ENCODE measurements at regions not wholly inside any gene's neighbourhood (a gene's known extent, or its start where the extent isn't known, plus 50 kb on each side); places are given as distances from the start of the nearest gene placed in this dataset.

DNA sequence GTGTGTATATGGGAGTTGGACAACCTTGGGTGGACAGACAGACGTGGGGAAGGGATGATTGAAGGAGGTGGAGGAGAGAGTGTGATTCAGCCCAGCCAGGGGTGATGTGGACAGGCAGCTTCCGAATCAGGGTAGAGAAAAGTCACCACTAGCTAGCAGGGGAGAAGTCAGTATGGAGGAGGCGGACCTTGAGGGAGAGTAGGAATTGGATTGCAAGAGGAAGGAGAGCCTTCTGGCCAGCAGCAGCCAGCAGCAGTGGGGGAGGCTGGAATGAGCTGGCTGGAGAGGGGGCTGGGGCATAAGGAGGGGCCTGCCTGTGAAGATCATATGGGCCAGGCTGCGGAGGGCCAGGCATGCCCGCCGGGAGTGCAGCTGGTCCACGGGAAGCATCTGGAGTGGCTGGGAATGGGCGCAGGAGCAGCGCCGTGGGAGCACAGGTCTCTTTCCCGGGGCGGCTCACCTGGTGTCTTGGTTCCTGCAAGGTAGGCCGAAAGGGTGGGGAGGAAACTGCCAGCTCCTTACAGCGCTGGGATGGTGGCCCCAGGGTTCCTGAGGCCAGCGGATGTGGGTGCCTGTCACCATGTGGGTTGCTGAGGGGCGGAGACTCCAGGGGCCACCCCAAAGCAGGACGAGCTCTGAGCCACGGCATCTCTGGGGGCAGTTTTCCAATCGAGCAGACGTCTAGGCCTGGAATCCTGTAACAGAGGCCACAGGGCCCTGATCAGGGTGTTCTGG, 235.3 kb downstream of the SEC14L1 start:
- peaks cover 0 to 3% (median 0%) of the 10 kb centered on the region in 9 donors for H3K36me3 ChIP-seq
- 53 to 68% methylated on average over 20 of the region's 20 CpGs for WGBS, 2 donors
- H3K4me3 ChIP-seq: peak overlapping the region in 7 of 10 donors; percentile 0 to 96 (median 91)
- no peak for ATAC-seq
- H3K27ac ChIP-seq: peak overlapping the region in 8 of 10 donors; percentile 10 to 99 (median 94)
- no peaks in the 10 kb centered on the region for H3K27me3 ChIP-seq
- TF ChIP-seq, protein P1, sequence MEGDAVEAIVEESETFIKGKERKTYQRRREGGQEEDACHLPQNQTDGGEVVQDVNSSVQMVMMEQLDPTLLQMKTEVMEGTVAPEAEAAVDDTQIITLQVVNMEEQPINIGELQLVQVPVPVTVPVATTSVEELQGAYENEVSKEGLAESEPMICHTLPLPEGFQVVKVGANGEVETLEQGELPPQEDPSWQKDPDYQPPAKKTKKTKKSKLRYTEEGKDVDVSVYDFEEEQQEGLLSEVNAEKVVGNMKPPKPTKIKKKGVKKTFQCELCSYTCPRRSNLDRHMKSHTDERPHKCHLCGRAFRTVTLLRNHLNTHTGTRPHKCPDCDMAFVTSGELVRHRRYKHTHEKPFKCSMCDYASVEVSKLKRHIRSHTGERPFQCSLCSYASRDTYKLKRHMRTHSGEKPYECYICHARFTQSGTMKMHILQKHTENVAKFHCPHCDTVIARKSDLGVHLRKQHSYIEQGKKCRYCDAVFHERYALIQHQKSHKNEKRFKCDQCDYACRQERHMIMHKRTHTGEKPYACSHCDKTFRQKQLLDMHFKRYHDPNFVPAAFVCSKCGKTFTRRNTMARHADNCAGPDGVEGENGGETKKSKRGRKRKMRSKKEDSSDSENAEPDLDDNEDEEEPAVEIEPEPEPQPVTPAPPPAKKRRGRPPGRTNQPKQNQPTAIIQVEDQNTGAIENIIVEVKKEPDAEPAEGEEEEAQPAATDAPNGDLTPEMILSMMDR (IDR thresholded peaks at IDR 0.05): no peak
- DNase-seq: no peak
- intact Hi-C loops (cut with DNase I): loop anchor here in 4 of 10 donors (5.0 to 10.0 kb wide), 3 partner anchors 41 to 49 kb away; no protein-coding TSS in a partner anchor
- H3K9me3 ChIP-seq: no peaks in the 10 kb centered on the region
- peaks cover 68 to 88% (median 84%) of the 10 kb centered on the region in 9 donors for H3K4me1 ChIP-seq

DNA sequence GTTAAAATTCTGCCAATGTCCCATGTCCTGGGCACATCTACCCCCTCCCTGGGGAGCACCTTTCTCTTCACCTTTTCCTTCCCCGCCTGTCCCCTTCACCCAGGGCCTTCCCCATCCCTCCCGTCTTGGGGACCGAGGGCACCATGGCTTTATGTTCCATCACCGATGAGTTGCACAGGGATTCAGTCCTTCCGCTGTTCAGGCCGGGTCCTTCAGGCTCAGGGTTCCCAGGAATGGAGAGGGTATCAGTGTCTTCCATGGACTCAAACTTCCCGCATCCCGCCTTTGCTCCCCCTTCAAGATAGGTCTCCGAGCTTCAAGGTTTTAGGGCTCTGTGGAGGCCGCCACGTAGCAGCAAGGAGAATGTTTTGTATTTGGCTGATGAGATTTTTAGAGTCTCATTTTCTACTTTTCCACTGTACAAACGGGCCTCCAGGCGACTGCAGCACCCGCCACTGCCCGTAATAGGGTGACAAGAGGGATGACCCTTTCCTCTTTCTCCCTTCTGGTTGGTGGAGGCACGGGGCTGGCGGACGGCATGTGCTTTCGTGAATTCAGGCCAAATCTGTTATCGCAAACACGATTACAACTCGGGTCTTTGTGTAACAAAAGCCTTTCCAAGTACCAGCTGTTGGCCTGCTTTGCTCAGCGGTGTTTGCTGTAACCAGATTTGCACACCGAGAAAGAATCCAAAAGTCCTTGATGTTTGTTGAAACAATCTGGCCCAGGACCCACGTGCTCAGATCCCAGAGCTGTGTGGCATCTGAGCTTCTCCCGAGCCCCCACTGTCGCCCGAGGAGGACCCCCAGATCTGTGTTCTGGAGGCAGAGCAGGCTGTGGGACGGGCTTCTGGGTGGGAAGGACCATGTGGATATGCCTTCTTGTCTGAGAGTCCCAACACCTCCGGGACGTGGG, 236.3 kb downstream of the SEC14L1 start:
- peaks cover 0 to 3% (median 0%) of the 10 kb centered on the region in 9 donors for H3K36me3 ChIP-seq
- peak overlapping the region in 2 of 10 donors; percentile 9 to 91 for H3K4me3 ChIP-seq
- H3K9me3 ChIP-seq: no peaks in the 10 kb centered on the region
- no peak for DNase-seq
- peaks cover 65 to 88% (median 84%) of the 10 kb centered on the region in 9 donors for H3K4me1 ChIP-seq
- H3K27ac ChIP-seq: peak overlapping the region in 9 of 10 donors; percentile 10 to 99 (median 91)
- TF ChIP-seq, protein P1 (IDR thresholded peaks at IDR 0.05): no peak
- peak in 2 of 8 donors; percentile 7 to 30 for ATAC-seq
- 51 to 58% methylated on average over 30 to 31 of the region's 31 CpGs for WGBS, 2 donors
- no peaks in the 10 kb centered on the region for H3K27me3 ChIP-seq
- intact Hi-C loops (cut with DNase I): loop anchor here in 4 of 10 donors (5.0 to 10.0 kb wide), 3 partner anchors 40 to 48 kb away; no protein-coding TSS in a partner anchor

DNA sequence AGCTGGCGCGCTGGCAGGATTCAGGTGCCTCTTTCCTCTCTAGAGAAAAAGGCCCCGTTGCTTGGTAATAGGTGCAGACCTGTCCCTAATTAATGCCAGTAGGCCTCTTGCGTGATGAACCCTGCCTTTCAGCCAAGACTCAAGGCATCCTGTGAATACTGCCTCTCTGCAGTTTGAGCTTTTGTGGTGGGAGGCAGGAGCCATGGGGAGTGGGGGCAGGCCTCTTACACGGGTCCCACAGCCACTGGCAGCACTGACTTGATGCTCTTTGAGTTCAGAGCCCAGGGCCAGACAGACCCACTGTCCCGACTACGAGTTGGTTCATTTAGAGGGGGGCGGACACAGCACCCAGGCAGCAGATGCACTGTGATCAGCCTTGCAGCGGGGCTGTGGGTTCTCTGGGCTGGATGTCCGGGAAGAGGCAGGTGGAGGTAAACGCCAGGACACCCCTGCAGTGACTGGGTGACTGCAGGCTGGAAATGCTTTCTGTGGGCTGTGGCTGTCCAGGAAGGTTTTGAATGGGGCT, 237.0 kb downstream of the SEC14L1 start:
- 71% methylated on average over 11 of the region's 11 CpGs for WGBS, 2 donors
- ATAC-seq (no peak), DNase-seq (no peak)
- H3K4me1 ChIP-seq: peaks cover 69 to 88% (median 84%) of the 10 kb centered on the region in 9 donors
- peak overlapping the region in 9 of 10 donors; percentile 10 to 99 (median 91) for H3K27ac ChIP-seq
- no peaks in the 10 kb centered on the region for H3K27me3 ChIP-seq
- TF ChIP-seq, protein P1 (IDR thresholded peaks at IDR 0.05): no peak
- no peaks in the 10 kb centered on the region for H3K9me3 ChIP-seq
- peaks cover 0 to 3% (median 0%) of the 10 kb centered on the region in 9 donors for H3K36me3 ChIP-seq
- no peak overlapping the region for H3K4me3 ChIP-seq
- intact Hi-C loops (cut with DNase I): loop anchor here in 4 of 10 donors (5.0 to 10.0 kb wide), 3 partner anchors 40 to 47 kb away; no protein-coding TSS in a partner anchor
